Inflammatory macrophage (primary cell): ENCODE measurements at regions not wholly inside any gene's neighbourhood (a gene's known extent, or its start where the extent isn't known, plus 50 kb on each side); places are given as distances from the start of the nearest gene placed in this dataset.
"Not testable (repeated sequence)": the region's sequence is repeated elsewhere in the genome, so short reads cannot be mapped to it uniquely, and the experiment has no call there.

ENCODE experiments used
- DNase-seq, 2 donors: peaks; one replicate each; pipeline ENCODE4 v3.0.0-alpha.2; 2020 to 2022

GRCh38 chr1:110260194-110260593, 50.1 kb downstream of the KCNC4 start:
- DNase-seq, result no peak

GRCh38 chr1:110262296-110262695, 52.2 kb downstream of the KCNC4 start:
- DNase-seq, result no peak

DNA sequence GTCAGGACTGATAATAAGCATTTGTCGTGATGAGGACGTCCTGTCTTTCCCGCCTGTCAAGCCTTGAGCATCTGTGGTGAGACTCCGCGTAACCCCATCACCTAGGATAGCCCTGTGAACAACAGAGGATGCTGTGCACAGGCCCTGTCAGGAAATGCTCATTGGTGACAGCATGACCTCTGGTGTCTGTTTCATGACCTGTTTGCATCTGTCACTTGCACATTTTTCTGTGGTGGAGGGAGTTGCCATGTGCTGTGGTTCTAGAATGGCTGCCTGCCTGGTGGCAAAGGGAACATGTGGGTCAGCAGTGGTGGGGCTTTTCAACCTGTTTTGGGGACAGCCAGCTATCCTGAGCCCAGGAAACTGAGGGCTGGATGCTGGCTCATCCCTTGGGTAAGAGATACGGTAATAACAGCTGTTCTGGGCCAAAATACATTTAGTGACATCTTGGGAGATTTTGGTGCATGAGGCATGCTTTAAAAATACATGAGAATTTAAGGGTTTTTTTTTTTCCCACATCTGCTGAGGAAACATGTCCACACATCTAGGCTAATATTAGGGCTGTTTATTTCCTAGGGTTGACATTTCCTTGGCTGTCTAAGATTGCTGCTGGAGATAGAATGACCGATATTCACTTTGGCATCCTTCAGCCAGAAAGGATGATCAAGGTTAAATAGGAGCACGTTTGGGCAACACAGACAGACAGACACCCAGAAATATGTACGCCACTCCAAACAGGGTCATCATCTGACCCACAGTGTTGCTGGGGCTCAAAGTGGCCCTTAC, 52.9 kb downstream of the KCNC4 start:
- DNase-seq, result no peak

GRCh38 chr1:110264430-110264829, 54.3 kb downstream of the KCNC4 start:
- no peak for DNase-seq

- DNase-seq, result no peak
Measured at GRCh38 chr1:110265186-110265585, 55.1 kb downstream of the KCNC4 start.

- no peak for DNase-seq
Measured at GRCh38 chr1:110266834-110267233, 56.7 kb downstream of the KCNC4 start.

- DNase-seq, result no peak
Measured at GRCh38 chr1:110267260-110267659, 57.1 kb downstream of the KCNC4 start.

DNA sequence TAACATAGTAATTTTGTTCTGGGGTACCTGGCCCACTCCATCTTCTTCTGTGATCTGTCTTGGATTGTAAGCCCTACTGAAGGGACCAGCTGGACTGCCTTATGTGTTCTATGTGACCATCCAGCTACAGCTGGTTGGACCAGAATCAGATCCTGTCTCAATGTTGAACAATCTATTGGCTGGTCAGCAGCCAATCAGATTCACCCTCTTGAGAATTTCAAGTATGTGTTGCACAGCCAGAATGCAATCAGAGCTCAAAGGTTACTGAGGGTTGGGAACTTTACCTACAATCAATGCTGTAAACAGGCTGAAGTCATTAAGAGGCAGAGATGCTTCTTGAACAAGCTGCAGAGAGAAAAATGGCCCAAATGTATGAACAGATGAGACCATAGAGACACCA, 61.9 kb downstream of the KCNC4 start:
- DNase-seq, result no peak

- not testable (repeated sequence) for DNase-seq
Measured at GRCh38 chr1:110273832-110274231, 63.7 kb downstream of the KCNC4 start.

- DNase-seq, result no peak
Measured at GRCh38 chr1:110280126-110280525, 59.1 kb upstream of the RBM15 start.

DNA sequence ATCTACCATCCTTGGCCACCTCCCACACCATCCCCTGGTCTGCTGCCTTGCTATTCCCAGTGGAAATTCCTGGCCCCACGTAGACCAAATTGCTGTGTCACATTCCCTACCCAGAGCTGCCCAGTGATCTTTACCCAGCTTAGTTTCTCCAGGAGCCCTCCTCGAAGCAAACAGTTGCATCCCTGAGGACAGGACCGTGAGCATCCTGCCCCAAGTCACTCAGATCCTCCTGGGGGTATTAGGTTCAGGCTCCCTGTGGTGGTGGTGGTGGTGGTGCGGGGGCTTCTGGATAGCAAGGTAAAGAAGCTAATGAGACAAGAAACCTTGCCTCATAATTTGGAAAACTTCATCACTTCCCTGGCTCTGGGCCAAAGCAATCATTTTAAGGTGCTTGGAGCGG, 58.4 kb upstream of the RBM15 start:
- DNase-seq, result no peak

- no peak for DNase-seq
Measured at GRCh38 chr1:110281363-110282290, 57.5 kb upstream of the RBM15 start.

DNA sequence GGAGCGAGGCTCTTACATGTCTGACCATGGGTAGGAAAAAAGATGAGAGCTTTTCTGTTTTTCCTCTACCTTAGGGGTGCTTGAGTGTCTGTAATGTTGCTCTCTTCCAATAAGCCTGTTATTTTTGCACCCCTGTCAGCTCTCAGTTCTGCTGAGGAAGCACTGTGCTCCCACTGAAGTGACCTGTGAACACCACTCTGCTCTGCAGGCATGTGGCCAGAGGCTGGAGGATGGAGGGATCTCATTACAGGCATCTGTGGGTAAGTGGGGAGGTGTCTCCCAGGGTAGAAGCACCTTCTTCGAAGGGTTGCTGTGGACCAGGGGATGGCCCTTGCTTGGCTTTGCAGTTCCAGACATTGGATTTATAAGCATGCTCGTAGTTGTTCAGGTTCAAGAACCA, 56.8 kb upstream of the RBM15 start:
- DNase-seq, result no peak

DNA sequence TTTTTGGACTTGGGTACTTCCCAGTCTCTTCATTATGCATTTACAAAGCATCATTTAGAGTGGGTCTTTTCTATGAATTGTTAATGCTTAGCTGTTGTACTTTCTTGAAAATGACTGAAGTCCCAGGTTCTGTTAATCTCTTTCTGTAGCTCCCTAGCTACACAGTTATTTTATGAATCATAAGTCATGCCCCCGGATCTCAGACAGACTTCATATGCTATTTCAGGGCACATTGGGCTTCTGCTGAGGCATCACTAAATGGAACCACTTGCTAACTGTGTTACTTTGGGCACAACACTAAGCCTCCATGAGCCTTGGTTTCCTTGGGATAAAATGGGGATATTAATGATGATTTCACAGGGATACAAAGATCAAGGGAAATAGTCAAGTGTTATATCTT, 55.5 kb upstream of the RBM15 start:
- no peak for DNase-seq

DNA sequence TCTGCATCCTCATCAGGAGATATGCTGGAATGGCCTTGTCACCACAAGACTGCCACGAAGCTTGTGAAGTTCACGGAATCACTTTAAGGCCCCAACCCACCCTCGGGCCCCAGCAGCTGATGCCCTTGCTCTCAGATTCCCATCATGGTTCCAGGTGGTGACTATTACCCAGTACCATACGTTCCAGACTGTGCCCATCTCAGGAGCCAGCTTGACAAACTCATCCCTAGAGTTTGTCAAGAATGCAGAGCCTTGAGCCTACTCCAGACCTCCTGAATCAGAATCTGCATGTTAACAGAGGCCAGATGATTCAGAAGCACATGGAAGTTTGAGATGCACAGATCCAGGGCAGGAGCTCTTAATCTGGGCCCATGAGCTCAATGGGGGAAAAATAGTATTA, 53.9 kb upstream of the RBM15 start:
- no peak for DNase-seq

DNA sequence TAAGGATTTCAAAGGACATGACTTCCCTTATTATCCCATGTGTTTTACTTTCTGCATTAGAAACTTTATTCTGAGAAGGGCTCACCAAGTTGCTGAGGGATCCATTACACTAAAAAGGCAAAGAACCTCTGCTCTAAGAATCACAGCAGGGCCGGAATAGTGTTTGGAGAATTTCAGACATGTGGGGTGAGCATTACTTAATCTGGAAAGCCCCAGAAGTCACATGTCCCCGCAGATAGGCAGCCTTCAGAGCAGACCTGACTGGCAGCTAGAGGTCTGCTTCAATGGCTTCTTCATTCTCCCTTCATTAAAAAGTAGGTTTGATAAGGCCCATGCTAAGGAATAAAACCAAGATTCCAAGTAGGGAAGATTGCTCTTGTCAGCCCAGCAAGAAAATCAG, 52.6 kb upstream of the RBM15 start:
- DNase-seq, result peak; percentile 51 to 80

DNA sequence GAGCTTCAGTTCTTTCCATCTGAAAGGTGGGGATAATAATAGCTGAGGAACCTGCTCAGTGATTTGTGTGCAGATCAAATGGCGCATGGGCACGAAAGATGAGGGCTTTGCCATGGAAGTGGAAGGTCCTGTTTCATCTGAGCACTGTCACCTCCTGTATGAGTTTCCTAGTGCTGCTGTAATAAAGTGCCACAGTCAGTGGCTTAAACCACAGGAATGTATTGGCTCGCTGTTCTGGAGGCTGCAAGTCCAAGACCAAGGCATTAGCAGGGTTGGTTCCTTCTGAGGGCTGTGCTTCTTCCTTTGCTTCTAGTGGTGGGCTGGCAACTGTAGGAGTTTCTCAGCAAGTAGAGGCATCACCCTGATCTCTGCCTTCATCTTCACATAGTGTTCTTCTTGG, 51.1 kb upstream of the RBM15 start:
- no peak for DNase-seq
